GM21786 (cell line): ENCODE measurements at regions not wholly inside any gene's neighbourhood (a gene's known extent, or its start where the extent isn't known, plus 50 kb on each side); places are given as distances from the start of the nearest gene placed in this dataset.
"Not testable (repeated sequence)": the region's sequence is repeated elsewhere in the genome, so short reads cannot be mapped to it uniquely, and the experiment has no call there.

Experiments used
- ATAC-seq: cut with Tn5 transposase; IDR thresholded peaks from one replicate; pipeline ENCODE4 v1.9.1; 2021; ENCODE audit not compliant: unreplicated experiment

- ATAC-seq, result not testable (repeated sequence)
Measured at GRCh38 chr2:89855752-89856151, 1164.3 kb downstream of the RPIA start.

GRCh38 chr2:89856305-89856704 is 1164.8 kb downstream of the RPIA start:
- not testable (repeated sequence) for ATAC-seq

GRCh38 chr2:89862164-89862563 is 1170.7 kb downstream of the RPIA start:
- ATAC-seq, result not testable (repeated sequence)

- ATAC-seq, result not testable (repeated sequence)
Measured at GRCh38 chr2:89863209-89863608, 1171.7 kb downstream of the RPIA start.

GRCh38 chr2:89874810-89875595 is 1183.5 kb downstream of the RPIA start:
- ATAC-seq, result not testable (repeated sequence)

DNA sequence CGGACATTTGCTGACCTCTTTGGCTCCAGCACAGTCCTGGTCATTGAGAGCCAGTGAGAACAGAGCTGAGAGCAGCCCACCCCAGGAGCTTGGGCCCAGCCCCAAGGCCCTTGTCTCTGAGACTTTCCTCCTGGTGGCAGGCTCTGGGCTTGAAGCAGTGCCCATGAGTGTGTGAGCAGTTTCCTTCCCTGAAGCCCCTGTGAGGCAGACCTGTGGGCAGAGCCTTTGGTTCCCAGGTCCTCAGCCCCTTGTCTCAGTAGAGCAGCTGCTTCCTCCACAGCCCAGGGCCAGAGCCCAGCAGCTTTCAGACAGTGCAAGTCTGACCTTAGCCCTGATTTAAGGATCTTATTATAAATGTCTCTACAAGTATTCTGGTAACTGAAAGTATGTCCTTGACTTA is 1185.0 kb downstream of the RPIA start:
- ATAC-seq, result not testable (repeated sequence)

- not testable (repeated sequence) for ATAC-seq
Measured at GRCh38 chr2:89876878-89877277, 1185.4 kb downstream of the RPIA start.

GRCh38 chr2:89882880-89883279 is 1191.4 kb downstream of the RPIA start:
- ATAC-seq, result not testable (repeated sequence)

DNA sequence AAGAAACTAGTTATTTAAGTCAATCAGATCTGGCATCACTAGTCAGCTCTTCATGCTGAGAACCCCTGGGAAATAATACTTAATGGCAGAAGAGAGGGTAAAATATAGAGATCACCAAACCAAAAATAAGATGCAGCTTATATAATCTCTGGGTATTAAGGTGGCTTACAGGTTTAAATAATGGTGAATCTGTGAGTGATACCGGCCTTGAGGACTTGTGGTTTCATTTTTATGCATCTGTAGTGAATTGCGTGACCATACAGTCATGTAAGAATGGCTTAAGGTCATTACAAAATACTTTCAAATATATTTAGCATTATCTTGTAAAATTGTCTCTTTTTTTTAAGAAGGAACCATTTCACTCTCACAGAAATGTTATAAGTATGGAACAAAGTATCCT is 1192.2 kb downstream of the RPIA start:
- not testable (repeated sequence) for ATAC-seq

- ATAC-seq, result not testable (repeated sequence)
Measured at GRCh38 chr2:89885071-89885470, 1193.6 kb downstream of the RPIA start.

GRCh38 chr2:89888693-89889092 is 1197.2 kb downstream of the RPIA start:
- ATAC-seq, result not testable (repeated sequence)

DNA sequence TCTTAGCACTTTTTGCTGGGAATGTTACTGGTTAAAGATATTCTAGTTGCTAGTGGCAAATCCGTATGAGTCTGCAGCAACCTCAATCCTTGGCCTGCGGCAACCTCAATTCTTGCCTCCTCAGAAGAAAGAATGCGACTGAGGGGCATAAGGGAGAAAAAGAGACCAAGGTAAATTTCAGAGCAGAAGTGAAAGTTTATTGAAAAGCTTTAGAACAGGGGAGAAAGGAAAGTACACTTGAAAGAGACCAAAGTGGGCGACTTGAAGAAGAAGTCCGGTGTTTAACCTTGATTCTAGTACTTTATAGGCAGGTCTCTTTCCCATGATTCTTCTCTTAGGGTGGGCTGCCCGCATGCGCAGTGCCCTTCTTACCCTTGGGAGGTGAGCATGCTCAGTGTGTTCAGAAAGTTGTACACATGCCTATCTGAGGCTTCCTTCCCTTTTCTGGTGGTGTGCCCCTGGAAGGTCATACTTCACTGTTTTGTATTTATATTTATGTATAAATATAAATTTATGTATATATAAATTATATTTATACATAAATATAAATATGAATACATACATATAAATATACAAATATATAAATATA is 1198.8 kb downstream of the RPIA start:
- not testable (repeated sequence) for ATAC-seq

- ATAC-seq, result not testable (repeated sequence)
Measured at GRCh38 chr2:89894988-89895387, 1203.5 kb downstream of the RPIA start.

DNA sequence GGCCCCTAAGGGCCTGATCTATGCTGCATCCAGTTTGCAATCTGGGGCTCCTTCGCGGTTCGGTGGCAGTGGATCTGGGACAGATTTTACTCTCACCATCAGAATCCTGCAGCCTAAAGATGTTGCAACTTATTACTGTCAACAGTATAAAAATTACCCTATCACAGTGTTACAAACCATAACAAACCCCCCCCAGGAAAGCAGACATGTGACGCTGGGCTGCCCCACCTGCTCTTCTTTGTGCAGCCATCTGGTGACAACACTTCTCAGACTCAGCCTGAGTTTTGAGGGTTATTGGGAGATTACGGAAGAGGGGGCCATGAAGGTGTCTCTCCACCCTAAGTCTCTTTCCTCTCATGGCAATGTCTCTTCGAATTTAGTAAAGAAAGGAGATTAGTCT is 1204.2 kb downstream of the RPIA start:
- ATAC-seq, result not testable (repeated sequence)

DNA sequence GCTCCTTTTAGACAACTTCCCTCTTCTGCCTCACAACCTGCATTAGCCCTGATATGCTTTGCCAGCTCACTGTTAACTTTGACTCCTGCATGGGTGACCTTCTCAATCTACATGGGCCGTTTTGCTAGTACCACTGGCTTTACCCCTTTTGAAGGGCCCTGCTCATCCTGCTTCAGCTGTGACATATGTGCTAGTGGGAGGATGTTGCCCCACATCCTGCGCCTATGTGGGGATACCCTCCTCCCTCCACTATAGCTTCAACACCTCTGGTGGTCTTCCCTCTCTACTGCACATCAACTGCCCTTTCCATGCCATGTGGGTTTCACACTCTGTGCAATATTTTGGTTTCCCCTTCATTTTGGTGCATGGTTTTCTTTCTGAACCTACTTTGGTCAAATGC is 1235.5 kb downstream of the RPIA start:
- not testable (repeated sequence) for ATAC-seq

- not testable (repeated sequence) for ATAC-seq
Measured at GRCh38 chr2:89935436-89935835, 1244.0 kb downstream of the RPIA start.

- ATAC-seq, result not testable (repeated sequence)
Measured at GRCh38 chr2:89936011-89936410, 1244.5 kb downstream of the RPIA start.

- not testable (repeated sequence) for ATAC-seq
Measured at GRCh38 chr2:89936559-89936958, 1245.1 kb downstream of the RPIA start.

DNA sequence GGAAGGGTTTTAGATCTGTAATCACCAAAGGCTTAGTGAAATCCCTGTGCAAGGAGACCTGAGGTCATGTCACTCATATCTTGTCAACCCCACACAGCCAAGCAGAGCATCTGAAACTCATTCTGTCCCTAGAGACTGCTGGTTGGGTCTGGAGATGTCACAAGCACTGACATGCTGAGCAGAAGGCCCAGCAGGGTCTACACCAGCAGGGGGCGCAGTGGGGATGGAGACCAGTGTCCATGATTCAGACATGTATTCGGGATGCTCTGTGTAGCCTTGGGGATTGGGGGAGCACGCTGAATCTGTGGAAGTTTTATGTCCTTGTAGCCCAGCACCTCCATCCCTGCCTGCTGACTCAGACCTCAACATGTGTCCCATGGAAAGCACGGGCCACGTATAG is 1247.3 kb downstream of the RPIA start:
- ATAC-seq, result peak; percentile 97

- not testable (repeated sequence) for ATAC-seq
Measured at GRCh38 chr2:89944267-89944666, 1252.8 kb downstream of the RPIA start.

DNA sequence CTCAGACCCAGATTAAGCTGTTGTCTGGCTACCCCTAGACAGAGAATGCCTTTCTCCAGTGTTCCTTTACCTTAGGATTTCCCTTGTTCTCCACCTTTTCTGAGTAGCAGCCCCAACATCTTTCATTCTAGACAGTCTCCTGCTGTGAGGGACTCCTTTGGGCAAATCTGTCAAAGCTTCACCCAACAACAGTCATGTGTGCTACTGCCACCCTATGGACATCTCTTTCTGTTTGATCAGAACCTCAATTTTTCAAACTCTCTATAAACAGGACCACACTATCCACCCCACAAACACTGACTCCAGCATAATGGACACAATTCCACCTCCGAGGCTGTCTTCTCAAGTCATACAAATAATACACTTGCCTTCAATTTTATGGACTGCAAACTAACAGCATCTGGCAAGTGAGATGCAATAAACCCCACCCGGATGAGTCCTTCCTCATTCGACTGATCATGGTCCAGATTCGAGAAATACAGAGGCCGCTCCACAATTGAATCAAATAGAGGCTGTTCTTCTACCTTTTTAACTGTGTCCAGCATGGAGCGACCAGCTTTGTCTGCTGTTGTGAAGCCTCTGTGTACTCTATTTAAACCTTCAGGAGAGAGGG is 1253.6 kb downstream of the RPIA start:
- ATAC-seq, result not testable (repeated sequence)
